BLaER1 (cell line): ENCODE measurements at regions not wholly inside any gene's neighbourhood (a gene's known extent, or its start where the extent isn't known, plus 50 kb on each side); places are given as distances from the start of the nearest gene placed in this dataset.

Experiments used
- H3K27ac ChIP-seq: shearing (Covaris generic); formaldehyde crosslinking; 2 replicates; pipeline ENCODE4 v1.8.1; 2022
- H3K27me3 ChIP-seq: shearing (Covaris generic); formaldehyde crosslinking; 2 replicates; pipeline ENCODE4 v1.8.1; 2022
- H3K36me3 ChIP-seq: shearing (Covaris generic); formaldehyde crosslinking; 2 replicates; pipeline ENCODE4 v1.8.1; 2022
- H3K4me1 ChIP-seq: shearing (Covaris generic); formaldehyde crosslinking; 2 replicates; pipeline ENCODE4 v1.8.1; 2022
- H3K4me2 ChIP-seq: shearing (Covaris generic); formaldehyde crosslinking; 2 replicates; pipeline ENCODE4 v1.8.1; 2022
- H3K4me3 ChIP-seq: shearing (Covaris generic); formaldehyde crosslinking; 2 replicates; pipeline ENCODE4 v1.8.1; 2022
- H3K9ac ChIP-seq: shearing (Covaris generic); formaldehyde crosslinking; 2 replicates; pipeline ENCODE4 v1.8.1; 2022
- H3K9me3 ChIP-seq: shearing (Covaris generic); formaldehyde crosslinking; 2 replicates; pipeline ENCODE4 v1.8.1; 2022
- H4K20me1 ChIP-seq: shearing (Covaris generic); formaldehyde crosslinking; 2 replicates; pipeline ENCODE4 v1.8.1; 2022
- Cebpa-rat ChIP-seq: shearing (Covaris generic); IDR thresholded peaks from 2 replicates; pipeline ENCODE4 v1.8.1; 2022

DNA sequence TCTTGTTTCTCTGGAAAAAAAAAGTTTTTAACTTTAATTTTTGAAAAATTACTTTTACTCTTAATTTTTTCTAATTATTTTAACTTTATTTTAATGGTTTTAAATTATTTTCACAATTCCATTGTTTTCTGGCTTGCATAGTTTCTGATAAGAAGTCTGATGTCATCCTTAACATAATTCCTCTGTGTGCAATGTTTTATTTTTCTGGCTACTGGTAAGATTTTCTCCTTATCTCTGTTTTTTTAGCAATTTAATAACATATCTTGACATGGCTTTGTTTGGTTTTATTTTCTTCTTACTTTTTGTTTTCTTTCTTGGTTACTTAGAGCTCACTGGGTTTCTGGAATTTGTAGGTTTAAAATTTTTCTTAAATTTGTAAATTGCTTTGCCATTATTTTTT, 114.8 kb downstream of the TBXT start:
- Histone ChIP-seq H4K20me1 (no peaks in the 10 kb centered on the region), H3K9me3 (peaks cover 16% of the 10 kb centered on the region), H3K4me1 (no peaks in the 10 kb centered on the region), H3K4me3 (no peak overlapping the region), H3K27ac (no peak overlapping the region), H3K27me3 (no peaks in the 10 kb centered on the region), H3K9ac (no peak overlapping the region), H3K4me2 (no peak overlapping the region), H3K36me3 (no peaks in the 10 kb centered on the region)
- no peak for TF ChIP-seq Cebpa-rat

DNA sequence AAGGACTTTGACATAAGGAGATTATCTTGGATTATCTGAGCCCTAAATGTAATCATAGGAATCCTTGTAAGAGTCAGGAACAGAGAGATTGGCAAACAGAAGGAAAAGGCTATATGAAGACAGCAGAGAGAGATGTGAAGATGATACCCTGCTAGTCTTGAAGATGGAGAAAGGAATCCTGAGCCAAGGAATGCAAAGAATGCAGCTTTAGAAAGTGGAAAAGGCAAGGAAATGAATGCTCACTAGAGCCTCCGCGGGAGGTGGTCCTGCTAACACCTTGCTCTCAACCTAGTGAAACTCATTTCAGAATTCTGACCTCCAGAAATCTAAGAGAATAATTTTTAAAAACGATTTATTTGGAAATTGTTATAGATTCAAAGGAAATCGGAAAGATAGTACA, 117.1 kb downstream of the TBXT start:
- H3K4me3 ChIP-seq, result no peak overlapping the region
- no peak overlapping the region for H3K9ac ChIP-seq
- no peaks in the 10 kb centered on the region for H3K27me3 ChIP-seq
- H4K20me1 ChIP-seq, result no peaks in the 10 kb centered on the region
- H3K9me3 ChIP-seq, result peaks cover 16% of the 10 kb centered on the region
- no peak for TF ChIP-seq Cebpa-rat
- no peak overlapping the region for H3K27ac ChIP-seq
- no peaks in the 10 kb centered on the region for H3K4me1 ChIP-seq
- no peaks in the 10 kb centered on the region for H3K36me3 ChIP-seq
- no peak overlapping the region for H3K4me2 ChIP-seq

DNA sequence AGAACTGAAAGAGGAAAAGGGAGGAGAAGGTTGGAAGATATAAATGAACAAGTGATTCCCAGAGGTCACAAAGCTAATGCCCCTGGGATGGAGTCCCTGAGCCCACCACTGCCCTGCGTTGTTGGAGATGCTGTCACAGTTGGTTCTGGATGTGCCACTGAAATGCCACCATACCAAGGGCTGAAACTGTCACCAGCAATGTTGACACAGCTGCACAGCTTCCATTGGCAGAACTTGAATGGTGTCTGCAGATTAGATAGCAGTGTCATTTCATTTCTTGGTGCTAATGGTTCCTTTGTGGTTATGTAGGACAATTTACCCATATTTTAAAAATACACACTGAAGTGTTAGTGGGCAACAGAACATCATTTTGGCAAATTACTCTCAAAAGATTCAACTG, 120.7 kb downstream of the TBXT start:
- Histone ChIP-seq H3K4me1 (no peaks in the 10 kb centered on the region), H3K9ac (no peak overlapping the region), H3K27me3 (no peaks in the 10 kb centered on the region), H3K27ac (no peak overlapping the region), H4K20me1 (no peaks in the 10 kb centered on the region), H3K9me3 (no peaks in the 10 kb centered on the region), H3K36me3 (no peaks in the 10 kb centered on the region), H3K4me2 (no peak overlapping the region), H3K4me3 (no peak overlapping the region)
- TF ChIP-seq Cebpa-rat, result no peak

DNA sequence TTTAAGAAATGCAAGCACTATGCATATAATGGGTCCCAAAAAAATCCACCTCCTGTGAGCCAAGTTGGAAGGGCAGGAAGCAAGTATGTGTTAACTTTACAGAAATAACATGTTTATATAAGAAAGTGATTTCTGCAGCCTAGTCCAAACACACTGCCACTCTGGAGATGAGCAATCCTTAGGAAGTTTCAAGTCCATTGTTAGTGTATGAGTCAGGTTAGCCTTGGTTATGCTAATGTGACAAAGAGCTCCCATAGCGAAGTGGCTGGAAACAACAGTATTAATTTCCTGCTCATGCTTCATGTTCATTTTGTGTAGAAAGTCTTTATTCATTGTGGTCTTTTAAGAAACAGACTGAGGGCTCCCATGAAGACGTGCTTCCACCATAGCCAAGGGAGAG, 121.4 kb downstream of the TBXT start:
- TF ChIP-seq Cebpa-rat, result no peak
- H3K27ac ChIP-seq, result no peak overlapping the region

GRCh38 chr6:166045860-166046200, 121.8 kb downstream of the TBXT start:
- Histone ChIP-seq H3K4me1 (no peaks in the 10 kb centered on the region), H3K4me3 (no peak overlapping the region), H3K36me3 (no peaks in the 10 kb centered on the region), H3K9ac (no peak overlapping the region), H4K20me1 (no peaks in the 10 kb centered on the region), H3K4me2 (no peak overlapping the region), H3K27ac (no peak overlapping the region), H3K27me3 (no peaks in the 10 kb centered on the region), H3K9me3 (no peaks in the 10 kb centered on the region)
- no peak for TF ChIP-seq Cebpa-rat

More for the DNA sequence above, 121.4 kb downstream of the TBXT start:
- no peak overlapping the region for H3K4me2 ChIP-seq
- no peaks in the 10 kb centered on the region for H3K4me1 ChIP-seq
- H3K4me3 ChIP-seq, result no peak overlapping the region
- no peaks in the 10 kb centered on the region for H3K27me3 ChIP-seq
- no peak overlapping the region for H3K9ac ChIP-seq
- no peaks in the 10 kb centered on the region for H4K20me1 ChIP-seq
- no peaks in the 10 kb centered on the region for H3K9me3 ChIP-seq
- H3K36me3 ChIP-seq, result no peaks in the 10 kb centered on the region

- TF ChIP-seq Cebpa-rat, result no peak
- H3K27me3 ChIP-seq, result no peaks in the 10 kb centered on the region
- H3K4me1 ChIP-seq, result no peaks in the 10 kb centered on the region
- H3K4me2 ChIP-seq, result no peak overlapping the region
- H3K36me3 ChIP-seq, result no peaks in the 10 kb centered on the region
- H3K9ac ChIP-seq, result no peak overlapping the region
- no peak overlapping the region for H3K4me3 ChIP-seq
- H3K27ac ChIP-seq, result no peak overlapping the region
- no peaks in the 10 kb centered on the region for H4K20me1 ChIP-seq
- no peaks in the 10 kb centered on the region for H3K9me3 ChIP-seq
Observed at GRCh38 chr6:166045173-166045859, 122.3 kb downstream of the TBXT start.

GRCh38 chr6:166041277-166041676, 126.4 kb downstream of the TBXT start:
- no peaks in the 10 kb centered on the region for H3K27me3 ChIP-seq
- TF ChIP-seq Cebpa-rat, result no peak

GRCh38 chr6:166040292-166040691, 127.4 kb downstream of the TBXT start:
- no peaks in the 10 kb centered on the region for H3K4me1 ChIP-seq
- H3K4me3 ChIP-seq, result no peak overlapping the region
- no peak overlapping the region for H3K4me2 ChIP-seq
- H3K36me3 ChIP-seq, result no peaks in the 10 kb centered on the region
- no peaks in the 10 kb centered on the region for H4K20me1 ChIP-seq
- H3K27me3 ChIP-seq, result no peaks in the 10 kb centered on the region
- no peak overlapping the region for H3K9ac ChIP-seq
- TF ChIP-seq Cebpa-rat, result no peak
- peaks cover 6% of the 10 kb centered on the region for H3K9me3 ChIP-seq
- no peak overlapping the region for H3K27ac ChIP-seq

More at GRCh38 chr6:166041277-166041676, 126.4 kb downstream of the TBXT start:
- Histone ChIP-seq H3K4me3 (no peak overlapping the region), H3K9ac (no peak overlapping the region), H3K4me1 (no peaks in the 10 kb centered on the region), H4K20me1 (no peaks in the 10 kb centered on the region), H3K4me2 (no peak overlapping the region), H3K36me3 (no peaks in the 10 kb centered on the region), H3K9me3 (peaks cover 6% of the 10 kb centered on the region), H3K27ac (no peak overlapping the region)

- H3K36me3 ChIP-seq, result no peaks in the 10 kb centered on the region
- H4K20me1 ChIP-seq, result no peaks in the 10 kb centered on the region
- no peak overlapping the region for H3K4me2 ChIP-seq
- H3K9ac ChIP-seq, result no peak overlapping the region
- peaks cover 6% of the 10 kb centered on the region for H3K9me3 ChIP-seq
- no peaks in the 10 kb centered on the region for H3K4me1 ChIP-seq
- no peaks in the 10 kb centered on the region for H3K27me3 ChIP-seq
- no peak overlapping the region for H3K27ac ChIP-seq
- TF ChIP-seq Cebpa-rat, result no peak
- H3K4me3 ChIP-seq, result no peak overlapping the region
Observed at GRCh38 chr6:166036316-166037095, 131.1 kb downstream of the TBXT start.

DNA sequence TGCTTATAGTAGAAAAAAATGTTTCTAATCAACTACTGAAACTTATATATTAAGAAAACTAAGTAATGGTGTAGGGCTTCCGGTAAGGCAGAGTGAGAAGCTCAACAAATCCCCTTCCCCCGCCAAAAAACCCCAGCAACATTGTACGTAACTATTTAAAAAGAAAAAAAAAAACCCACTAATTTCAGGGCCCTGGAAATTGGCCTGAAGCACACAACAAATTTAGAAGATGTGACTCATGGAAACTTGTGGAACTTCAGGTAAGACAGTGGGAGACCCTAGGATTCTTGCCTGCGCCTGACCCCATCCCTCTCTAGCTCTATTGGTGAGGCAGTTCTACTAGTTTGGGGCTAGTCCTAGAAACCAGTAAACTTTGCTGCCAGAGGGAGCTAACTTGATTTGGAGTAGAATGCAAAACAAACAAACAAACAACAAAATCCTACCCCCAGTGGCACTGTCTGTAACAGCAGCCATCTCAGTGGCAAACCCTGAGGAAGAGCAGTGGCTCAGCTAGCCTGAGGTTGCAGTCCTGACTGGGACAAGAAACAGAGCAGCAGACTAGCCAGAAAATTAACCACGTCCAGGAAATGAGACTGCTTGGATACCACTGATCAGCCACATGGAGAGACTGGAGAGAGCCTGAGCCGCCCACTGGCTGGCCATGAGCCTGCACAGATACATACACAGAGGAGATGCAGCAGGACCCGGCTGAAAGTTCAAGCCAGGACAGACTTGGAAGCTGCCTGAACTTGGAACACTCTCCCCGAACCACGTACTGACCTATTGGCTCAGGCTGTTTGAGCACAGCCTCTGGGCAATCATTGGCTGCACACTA, 135.1 kb downstream of the TBXT start:
- Histone ChIP-seq H3K27me3 (no peaks in the 10 kb centered on the region), H3K4me2 (no peak overlapping the region), H3K27ac (no peak overlapping the region), H3K4me3 (no peak overlapping the region), H4K20me1 (no peaks in the 10 kb centered on the region), H3K9me3 (no peaks in the 10 kb centered on the region), H3K36me3 (no peaks in the 10 kb centered on the region), H3K4me1 (no peaks in the 10 kb centered on the region), H3K9ac (no peak overlapping the region)
- TF ChIP-seq Cebpa-rat, result no peak
